Liver (tissue), 3 donors: ENCODE measurements at regions not wholly inside any gene's neighbourhood (a gene's known extent, or its start where the extent isn't known, plus 50 kb on each side); places are given as distances from the start of the nearest gene placed in this dataset.

Experiments
- CTCF ChIP-seq: fragments of 150-350 bp; IDR thresholded peaks from 2 replicates; pipeline ENCODE4 v1.5.1; 2017; ENCODE audit warnings: improper control_type of control experiment, low read depth, low read length; ENCODE audit not compliant: missing input control
- FOXA1 ChIP-seq: IDR thresholded peaks from 2 replicates; pipeline ENCODE4 v1.6.1; 2016; ENCODE audit warnings: antibody characterized with exemption
- GABPA ChIP-seq, 2 donors: IDR thresholded peaks in 1 of 2; conservative IDR thresholded peaks in 1 of 2; 2 replicates each; pipeline ENCODE4 v1.6.1; 2016; ENCODE audit warnings: antibody characterized with exemption in 2 of 2, mild to moderate bottlenecking in 1 of 2, moderate library complexity in 1 of 2
- HNF4A ChIP-seq, 2 donors: conservative IDR thresholded peaks; 2 replicates each; pipeline ENCODE4 v1.6.1; 2016; ENCODE audit warnings: antibody characterized with exemption in 2 of 2, mild to moderate bottlenecking in 2 of 2
- JUND ChIP-seq, 2 donors: IDR thresholded peaks; 2 replicates each; pipeline ENCODE4 v1.6.1; 2016; ENCODE audit warnings: antibody characterized with exemption in 2 of 2
- MAX ChIP-seq: IDR thresholded peaks from 2 replicates; pipeline ENCODE4 v1.6.1; 2016; ENCODE audit warnings: antibody characterized with exemption
- NR2F2 ChIP-seq: IDR thresholded peaks from 2 replicates; pipeline ENCODE4 v1.6.1; 2016; ENCODE audit warnings: antibody characterized with exemption
- REST ChIP-seq: IDR thresholded peaks from 2 replicates; pipeline ENCODE4 v1.6.1; 2016; ENCODE audit warnings: antibody characterized with exemption, mild to moderate bottlenecking
- RXRA ChIP-seq, 2 donors: IDR thresholded peaks; 2 replicates each; pipeline ENCODE4 v1.6.1; 2017 to 2018; ENCODE audit warnings: antibody characterized with exemption in 2 of 2, mild to moderate bottlenecking in 1 of 2
- SP1 ChIP-seq: IDR thresholded peaks from 2 replicates; pipeline ENCODE4 v1.6.1; 2018; ENCODE audit warnings: antibody characterized with exemption, mild to moderate bottlenecking
- TAF1 ChIP-seq: conservative IDR thresholded peaks from 2 replicates; pipeline ENCODE4 v1.6.1; 2016; ENCODE audit warnings: antibody characterized with exemption, mild to moderate bottlenecking
- ZBTB33 ChIP-seq: IDR thresholded peaks from 2 replicates; pipeline ENCODE4 v1.6.1; 2016; ENCODE audit warnings: antibody characterized with exemption
- donor health status: healthy.
- donor health status: healthy.

DNA sequence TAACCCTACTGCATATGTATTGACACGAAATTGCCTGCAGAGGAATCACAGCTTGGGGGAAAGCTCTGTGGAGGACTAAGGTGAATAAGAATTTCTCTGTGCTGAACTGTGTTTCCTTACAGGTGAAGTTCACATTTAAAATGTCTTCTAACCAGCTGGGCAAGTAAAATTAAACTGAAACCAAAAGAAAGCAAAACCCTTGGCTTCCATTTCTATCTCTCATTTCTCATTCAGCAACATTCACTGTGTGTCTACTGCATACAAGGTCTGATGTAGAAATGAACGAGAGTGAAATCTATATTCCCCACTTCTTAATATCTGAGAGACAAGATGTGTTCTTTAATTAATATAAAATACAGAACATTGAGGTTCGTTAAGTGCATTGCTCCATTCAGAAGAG, 397.3 kb downstream of the SOX11 start:
- TF ChIP-seq CTCF (no peak), TAF1 (no peak), MAX (no peak), ZBTB33 (no peak), RXRA (IDR thresholded peaks at IDR 0.05) (no peak), GABPA (IDR thresholded peaks at IDR 0.05 in 1 of 2, conservative IDR thresholded peaks at IDR 0.05 in 1 of 2) (no peak), JUND (IDR thresholded peaks at IDR 0.05) (no peak), NR2F2 (no peak), SP1 (no peak), REST (no peak), HNF4A (conservative IDR thresholded peaks at IDR 0.05) (no peak), FOXA1 (no peak)
